ENCODE measurements at regions not wholly inside any gene's neighbourhood (a gene's known extent, or its start where the extent isn't known, plus 50 kb on each side); places are given as distances from the start of the nearest gene placed in this dataset.

GRCh38 chr13:40137400-40137799 is 481.9 kb downstream of the COG6 start:
- TF ChIP-seq CTCF (IDR thresholded peaks at IDR 0.05) = no peak
- TF ChIP-seq EP300 (IDR thresholded peaks at IDR 0.05) = no peak
- no peak for TF ChIP-seq POLR2A (IDR thresholded peaks at IDR 0.05)
- intact Hi-C loops (cut with DNase I) = no loop called here
- Histone ChIP-seq H3K4me3 (no peak overlapping the region), H3K36me3 (no peaks in the 10 kb centered on the region), H3K27me3 (no peaks in the 10 kb centered on the region), H3K27ac (no peak overlapping the region), H3K4me1 (ENCODE audit: insufficient read depth) (peaks cover 2% of the 10 kb centered on the region), H3K9me3 (no peaks in the 10 kb centered on the region)
- 91 to 99% (median 94%) methylated on average over 5 to 6 of the region's 6 CpGs for WGBS, 3 donors
- no peak for DNase-seq

- Histone ChIP-seq H3K27me3 (no peaks in the 10 kb centered on the region), H3K9me3 (no peaks in the 10 kb centered on the region), H3K4me1 (ENCODE audit: insufficient read depth) (no peaks in the 10 kb centered on the region), H3K4me3 (no peak overlapping the region), H3K36me3 (no peaks in the 10 kb centered on the region), H3K27ac (no peak overlapping the region)
- WGBS, 3 donors = 64 to 73% (median 72%) methylated on average over 10 of the region's 10 CpGs
- DNase-seq = no peak
- no peak for TF ChIP-seq POLR2A (IDR thresholded peaks at IDR 0.05)
- TF ChIP-seq CTCF (IDR thresholded peaks at IDR 0.05) = no peak
- no peak for TF ChIP-seq EP300 (IDR thresholded peaks at IDR 0.05)
- intact Hi-C loops (cut with DNase I) = loop anchor here in 1 of 4 donors (10.0 kb wide), 1 partner anchor 65 kb away; no protein-coding TSS in a partner anchor
Observed at GRCh38 chr13:40139896-40140520, 484.5 kb downstream of the COG6 start.

DNA sequence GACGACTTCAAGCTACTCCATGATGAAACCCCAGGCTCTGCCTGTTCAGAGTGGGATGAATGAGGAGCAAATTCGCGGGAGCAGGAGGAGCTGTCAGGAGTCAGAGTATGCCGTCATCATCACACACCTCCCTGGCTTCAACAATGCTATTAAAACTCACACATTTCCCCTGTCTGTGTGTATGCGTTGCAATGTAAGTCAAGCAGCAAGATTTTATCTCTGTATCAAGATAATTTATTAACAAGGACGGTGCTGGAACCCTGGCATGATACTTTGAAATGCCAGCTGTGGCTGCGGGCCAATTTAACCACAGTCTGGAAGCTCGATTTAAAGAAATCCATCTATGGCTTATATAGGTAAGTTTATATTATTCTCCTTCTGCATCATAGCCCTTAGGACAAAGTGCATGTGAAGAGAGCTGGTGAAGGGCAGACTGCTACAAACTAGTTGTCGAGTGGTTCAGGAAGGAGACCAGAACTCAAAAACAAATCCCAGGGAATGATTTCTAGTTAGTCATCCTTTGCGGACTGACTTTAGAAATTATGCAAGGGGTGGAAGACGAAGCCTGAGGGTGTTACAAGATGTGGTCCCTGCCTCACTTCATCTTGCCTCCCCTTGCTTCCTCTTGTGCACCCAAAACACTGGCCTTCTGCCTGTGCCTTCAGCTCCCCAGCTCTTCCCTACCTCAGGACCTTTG is 486.5 kb downstream of the COG6 start:
- no peak overlapping the region for H3K4me3 ChIP-seq
- no peaks in the 10 kb centered on the region for H3K36me3 ChIP-seq
- intact Hi-C loops (cut with DNase I) = loop anchor here in 1 of 4 donors (10.0 kb wide), 1 partner anchor 67 kb away; no protein-coding TSS in a partner anchor
- H3K9me3 ChIP-seq = no peaks in the 10 kb centered on the region
- DNase-seq = no peak
- TF ChIP-seq EP300 (IDR thresholded peaks at IDR 0.05) (no peak), POLR2A (IDR thresholded peaks at IDR 0.05) (no peak), CTCF (IDR thresholded peaks at IDR 0.05) (no peak)
- H3K27me3 ChIP-seq = no peaks in the 10 kb centered on the region
- WGBS, 3 donors = 80 to 85% (median 83%) methylated on average over 11 of the region's 11 CpGs
- no peak overlapping the region for H3K27ac ChIP-seq
- peaks cover 5% of the 10 kb centered on the region for H3K4me1 ChIP-seq (ENCODE audit: insufficient read depth)

DNA sequence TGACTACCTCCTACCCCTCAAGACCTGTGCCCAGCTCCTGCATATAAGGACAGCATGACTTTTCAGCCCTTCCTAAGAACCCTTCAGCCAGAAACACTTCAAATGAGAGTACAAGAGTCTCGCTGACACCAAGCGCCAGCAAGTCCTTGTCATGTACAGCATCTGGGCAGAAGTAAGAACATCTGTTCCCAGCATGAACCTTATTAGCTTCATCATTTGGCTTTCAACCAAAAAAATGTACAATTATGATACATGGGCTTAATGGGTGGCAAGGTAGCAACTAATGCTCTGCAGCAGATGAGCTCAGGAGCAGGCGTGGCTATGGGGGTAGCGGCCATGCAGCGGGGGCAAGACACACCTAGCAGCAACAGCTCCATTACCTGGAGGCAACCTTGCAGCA is 487.6 kb downstream of the COG6 start:
- WGBS, 3 donors = 77 to 95% (median 79%) methylated on average over 5 of the region's 5 CpGs
- H3K36me3 ChIP-seq = no peaks in the 10 kb centered on the region
- intact Hi-C loops (cut with DNase I) = loop anchor here in 1 of 4 donors (10.0 kb wide), 1 partner anchor 68 kb away; no protein-coding TSS in a partner anchor
- H3K9me3 ChIP-seq = no peaks in the 10 kb centered on the region
- no peak for DNase-seq
- no peaks in the 10 kb centered on the region for H3K27me3 ChIP-seq
- TF ChIP-seq EP300 (IDR thresholded peaks at IDR 0.05) (no peak), POLR2A (IDR thresholded peaks at IDR 0.05) (no peak), CTCF (IDR thresholded peaks at IDR 0.05) (no peak)
- no peak overlapping the region for H3K4me3 ChIP-seq
- H3K4me1 ChIP-seq (ENCODE audit: insufficient read depth) = peaks cover 5% of the 10 kb centered on the region
- H3K27ac ChIP-seq = no peak overlapping the region
